GM13976 (cell line): ENCODE measurements at regions not wholly inside any gene's neighbourhood (a gene's known extent, or its start where the extent isn't known, plus 50 kb on each side); places are given as distances from the start of the nearest gene placed in this dataset.

Experiments used
- DNase-seq: peaks from one replicate; pipeline ENCODE4 v3.0.0; 2012; ENCODE audit warnings: low spot score
- CTCF ChIP-seq: IDR thresholded peaks from 2 replicates; pipeline ENCODE4 v1.5.1; 2012; ENCODE audit warnings: borderline replicate concordance, mild to moderate bottlenecking; ENCODE audit not compliant: insufficient read depth; ENCODE audit errors: extremely low read depth, missing control alignments, control extremely low read depth
- in situ Hi-C: fragments of 300-500 bp; cut with MboI; formaldehyde crosslinking; loops from one replicate; pipeline ENCODE4 v1.12.0; 2022; ENCODE audit warnings: low sequenced_read_pairs, mixed read lengths, inconsistent platforms; ENCODE audit not compliant: unreplicated experiment

DNA sequence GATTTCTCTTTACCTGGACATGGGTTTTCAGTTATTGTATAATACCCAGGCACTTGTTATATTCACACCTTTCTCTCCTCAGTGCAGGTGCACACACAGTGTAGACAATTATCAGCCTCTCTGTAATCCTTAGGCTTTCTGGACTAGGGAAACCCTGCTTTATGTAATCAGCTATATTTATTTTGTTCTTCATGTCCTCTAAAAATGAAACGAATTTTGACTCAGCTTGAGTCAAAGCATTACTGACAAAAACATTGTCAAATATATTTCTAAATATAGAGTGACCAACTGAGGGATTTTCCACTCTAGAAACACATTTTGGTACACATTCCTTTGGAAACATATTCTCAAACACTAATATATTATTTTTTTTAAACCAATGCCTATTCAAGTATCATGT lies 144.8 kb upstream of the GULP1 start:
- no peak for DNase-seq
- no peak for TF ChIP-seq CTCF
- in situ Hi-C loops, result no loop called here

DNA sequence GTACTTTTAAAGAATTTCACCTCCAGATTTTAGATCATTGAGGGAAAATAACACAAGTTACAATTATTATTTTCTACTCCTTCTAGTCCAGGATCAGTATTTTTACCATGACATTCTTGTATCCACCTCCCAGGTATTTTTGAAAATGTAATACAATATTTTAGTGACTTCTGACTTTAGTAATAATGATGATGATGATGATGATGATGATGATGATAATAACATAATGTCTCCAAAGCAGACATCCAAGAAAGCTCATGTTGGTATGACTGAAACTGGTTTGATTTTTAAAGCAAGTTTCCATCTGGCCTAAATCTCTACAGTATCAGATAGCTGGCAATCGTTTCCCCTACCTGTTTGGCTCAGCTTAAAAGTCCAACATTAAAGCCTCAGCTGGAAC lies 140.0 kb upstream of the GULP1 start:
- DNase-seq, result no peak
- TF ChIP-seq CTCF, result no peak
- in situ Hi-C loops, result no loop called here

DNA sequence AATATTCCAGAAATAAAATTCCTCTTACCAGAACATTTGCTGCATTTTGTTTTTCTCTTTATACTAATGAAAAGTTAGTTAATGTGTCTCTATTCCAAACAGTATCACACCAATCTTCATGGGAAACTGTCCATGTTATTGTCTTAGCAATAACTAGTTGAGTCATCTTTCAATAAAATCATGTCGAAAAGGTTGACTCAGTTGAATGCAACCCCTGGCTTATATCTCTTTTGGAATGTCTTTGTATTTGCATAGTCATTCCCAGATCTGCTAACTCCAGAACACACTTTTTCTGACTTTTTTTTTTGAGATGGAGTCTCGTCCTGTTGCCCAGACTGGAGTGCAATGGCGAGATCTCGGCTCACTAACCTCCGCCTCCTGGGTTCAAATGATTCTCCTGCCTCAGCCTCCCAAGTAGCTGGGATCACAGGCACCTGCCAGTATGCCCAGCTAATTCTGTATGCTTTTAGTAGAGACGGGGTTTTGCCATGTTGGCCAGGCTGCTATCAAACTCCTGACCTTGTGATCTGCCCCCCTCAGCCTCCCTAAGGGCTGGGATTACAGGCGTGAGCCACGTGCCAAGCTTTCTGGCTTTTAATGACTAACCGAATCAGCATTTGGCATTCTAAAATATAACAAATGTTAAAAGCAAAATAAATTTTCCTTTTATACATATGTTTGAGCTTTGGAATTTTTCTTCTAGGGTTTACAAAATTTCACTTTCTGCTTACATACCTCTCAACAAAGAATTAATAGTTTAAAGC lies 133.2 kb upstream of the GULP1 start:
- in situ Hi-C loops, result no loop called here
- DNase-seq, result no peak
- TF ChIP-seq CTCF, result no peak

GRCh38 chr2:188159484-188159883 lies 132.2 kb upstream of the GULP1 start:
- no peak for DNase-seq
- in situ Hi-C loops, result no loop called here
- TF ChIP-seq CTCF, result no peak

- no peak for DNase-seq
- no peak for TF ChIP-seq CTCF
- in situ Hi-C loops, result no loop called here
Measured at GRCh38 chr2:188170356-188170755, 121.3 kb upstream of the GULP1 start.

GRCh38 chr2:188176620-188177019 lies 115.1 kb upstream of the GULP1 start:
- in situ Hi-C loops, result no loop called here
- DNase-seq, result no peak
- TF ChIP-seq CTCF, result no peak
